ENCODE measurements at regions not wholly inside any gene's neighbourhood (a gene's known extent, or its start where the extent isn't known, plus 50 kb on each side); places are given as distances from the start of the nearest gene placed in this dataset.

DNA sequence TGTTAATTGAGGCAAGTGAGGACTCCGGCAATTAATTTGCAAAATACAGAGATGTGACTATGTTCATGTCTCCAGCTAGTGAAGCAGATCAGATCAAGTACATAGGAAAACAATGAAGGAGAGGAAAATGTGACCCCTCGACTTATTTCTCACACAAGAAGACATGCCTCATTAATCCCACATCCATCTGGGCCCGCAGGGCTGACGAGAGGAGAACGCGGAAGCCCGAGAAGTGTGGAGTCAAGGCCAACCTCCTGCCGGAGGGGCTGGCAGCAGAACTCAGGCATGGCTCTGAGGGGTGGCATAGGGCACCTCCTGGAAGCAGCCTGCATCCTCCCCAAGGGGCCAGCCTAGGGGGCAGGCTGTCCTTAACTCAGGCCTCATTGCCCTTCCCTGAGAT, 54.4 kb downstream of the ZNF503 start:
- DNase-seq (ENCODE audit: low spot score): no peak
- intact Hi-C loops (cut with DNase I): no loop called here

DNA sequence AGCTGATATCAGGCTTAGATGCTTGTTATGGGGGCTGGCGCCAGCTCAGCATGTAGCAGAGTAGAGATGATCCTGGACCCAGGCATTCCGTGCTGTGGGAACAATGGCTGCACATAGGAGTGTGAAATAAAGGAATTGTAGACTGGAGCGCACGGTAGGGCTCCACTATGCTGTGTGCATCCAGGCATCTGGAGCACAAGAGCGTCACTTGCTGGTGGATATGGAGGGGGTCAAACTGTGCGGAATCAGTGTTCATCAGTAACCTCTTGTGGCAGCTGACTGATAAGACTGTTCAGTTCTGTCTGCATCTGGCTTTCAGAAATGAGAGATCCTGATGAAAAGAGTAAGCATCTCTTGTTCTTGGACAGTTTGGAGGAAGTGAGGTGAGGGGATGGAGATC, 55.8 kb downstream of the ZNF503 start:
- DNase-seq (ENCODE audit: low spot score): no peak
- intact Hi-C loops (cut with DNase I): no loop called here

DNA sequence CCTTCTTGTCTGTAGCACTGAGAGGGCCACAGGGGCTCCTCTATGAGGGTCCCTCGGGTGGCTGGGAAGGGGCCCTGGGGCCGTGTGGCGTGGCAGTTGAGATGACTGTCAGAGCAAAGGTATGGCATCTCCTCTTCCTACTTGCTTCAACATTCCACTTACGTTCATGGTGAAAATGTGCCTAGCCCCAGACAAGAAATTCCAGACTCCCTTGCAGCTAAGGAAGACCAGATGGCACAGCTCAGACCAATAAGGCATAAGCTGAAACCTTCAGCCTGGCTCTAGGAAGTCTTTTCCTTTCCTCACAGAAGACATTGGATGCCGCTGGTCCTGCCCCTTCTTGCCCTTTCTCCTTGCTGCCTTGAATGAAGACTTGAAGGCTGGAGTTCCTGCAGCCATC, 57.4 kb downstream of the ZNF503 start:
- intact Hi-C loops (cut with DNase I): no loop called here

DNA sequence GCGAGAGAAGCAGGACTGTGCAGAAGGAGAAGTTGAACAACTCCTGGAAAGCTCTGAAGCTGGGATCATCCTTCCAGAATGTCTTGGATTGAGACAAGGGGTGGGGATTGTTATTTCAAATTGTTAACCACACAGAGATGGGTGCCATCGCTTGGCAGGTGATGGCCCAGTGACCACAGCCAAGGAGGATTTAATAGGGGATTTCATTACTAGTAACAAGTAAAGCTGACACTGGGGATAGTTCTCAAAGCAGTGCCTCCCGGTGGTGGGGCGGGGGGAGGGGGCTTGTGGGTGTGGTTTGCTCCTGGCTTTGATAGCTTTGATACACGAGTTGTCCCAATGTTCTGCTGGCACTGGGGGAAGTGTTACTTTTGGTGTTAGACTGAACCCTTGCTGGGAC, 59.2 kb downstream of the ZNF503 start:
- no peak for DNase-seq (ENCODE audit: low spot score)
- intact Hi-C loops (cut with DNase I): no loop called here

More for the DNA sequence above, 57.4 kb downstream of the ZNF503 start:
- no peak for DNase-seq (ENCODE audit: low spot score)

DNA sequence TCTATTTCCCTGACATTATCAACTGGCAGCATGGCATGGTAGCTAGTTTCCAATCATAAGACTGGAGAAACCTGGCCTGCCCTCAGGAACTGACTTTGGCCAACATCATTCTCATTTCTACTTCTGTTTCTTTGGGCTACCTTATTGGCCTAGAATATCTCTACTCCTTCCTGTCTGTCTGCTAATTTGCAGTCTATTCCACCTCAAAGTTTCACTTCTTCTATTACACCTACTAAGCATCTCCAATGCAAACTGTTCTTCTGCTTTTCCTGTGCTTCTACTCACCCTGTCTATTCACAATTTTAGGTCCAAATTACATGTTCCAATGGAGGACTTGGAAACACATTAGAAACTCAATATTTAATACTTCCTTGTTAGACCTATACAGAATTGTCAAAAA, 65.6 kb downstream of the ZNF503 start:
- intact Hi-C loops (cut with DNase I): no loop called here
- DNase-seq (ENCODE audit: low spot score): no peak

DNA sequence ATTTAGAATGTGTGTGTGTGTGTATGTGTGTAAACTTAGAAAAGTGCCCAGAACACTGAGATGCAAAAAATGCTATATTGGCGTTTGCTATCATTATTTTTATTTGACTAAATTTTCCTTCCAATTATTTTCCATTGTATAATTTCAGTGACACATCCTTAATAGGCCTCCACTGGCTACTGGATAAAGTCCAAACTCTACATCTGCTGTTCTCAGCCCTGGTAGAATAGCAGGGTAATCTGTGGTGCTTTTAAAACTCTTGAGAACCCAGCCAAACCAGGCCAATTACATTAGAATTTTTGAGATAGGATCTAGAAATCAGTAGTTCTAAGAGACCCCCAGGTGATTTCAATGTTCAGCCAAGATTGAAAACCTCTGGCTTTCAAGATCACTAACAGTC, 66.4 kb downstream of the ZNF503 start:
- DNase-seq (ENCODE audit: low spot score): no peak
- intact Hi-C loops (cut with DNase I): no loop called here

DNA sequence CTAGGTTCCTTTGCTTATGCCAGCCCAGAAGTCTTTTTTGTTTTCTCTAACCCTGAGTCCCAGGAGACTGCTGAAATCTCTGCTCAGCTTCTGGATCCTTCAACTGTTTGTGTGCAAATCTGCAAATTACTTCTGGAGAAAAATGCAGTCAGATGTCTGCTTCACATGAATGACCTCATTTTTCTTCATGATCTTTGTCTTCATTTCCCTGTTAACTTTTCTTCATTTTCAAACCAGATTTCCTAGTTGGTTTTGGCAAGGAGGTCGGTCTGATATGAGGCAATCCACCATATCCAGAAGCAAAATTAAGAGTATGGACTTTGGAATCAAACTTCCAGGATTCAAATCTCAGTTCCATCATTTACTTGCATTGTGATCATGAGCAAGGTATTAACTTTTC, 66.8 kb downstream of the ZNF503 start:
- no peak for DNase-seq (ENCODE audit: low spot score)
- intact Hi-C loops (cut with DNase I): no loop called here

DNA sequence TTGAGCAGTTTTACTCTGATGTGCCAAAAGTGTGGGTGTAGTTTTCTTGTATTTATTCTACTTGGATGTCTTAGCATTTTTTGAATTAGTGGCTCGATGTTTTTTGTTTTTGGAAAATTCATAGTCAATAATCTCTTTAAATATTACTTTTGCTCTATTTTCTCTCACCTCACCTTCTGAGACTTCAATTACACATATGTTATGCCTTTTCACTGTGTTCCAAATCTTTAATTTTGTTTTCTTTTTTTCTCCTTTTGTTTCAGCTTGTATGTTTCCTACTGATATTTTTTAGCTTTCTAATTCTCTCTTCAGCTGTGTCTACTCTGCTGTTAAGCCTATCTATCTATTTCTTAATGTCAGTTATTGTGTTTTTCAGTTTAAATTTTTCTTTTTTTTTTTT, 69.5 kb downstream of the ZNF503 start:
- intact Hi-C loops (cut with DNase I): no loop called here

DNA sequence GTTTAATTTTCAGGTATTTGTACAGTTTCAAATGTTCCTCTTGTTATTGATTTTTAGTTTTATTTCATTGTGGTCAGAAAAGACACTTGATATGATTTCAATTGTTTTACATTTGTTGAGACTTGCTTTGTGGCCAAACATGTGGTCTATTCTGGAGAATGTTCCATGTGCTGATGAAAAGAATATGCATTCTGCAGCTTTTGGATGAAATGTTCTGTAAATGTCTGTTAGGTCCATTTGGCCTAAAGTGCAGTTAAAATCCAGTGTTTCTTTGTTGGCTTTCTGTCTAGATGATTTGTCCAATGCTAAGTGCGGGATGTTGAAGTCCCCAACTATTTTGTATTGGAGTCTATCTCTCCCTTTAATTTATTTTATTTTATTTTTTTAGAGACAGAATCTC, 70.5 kb downstream of the ZNF503 start:
- intact Hi-C loops (cut with DNase I): no loop called here
- no peak for DNase-seq (ENCODE audit: low spot score)

More for the DNA sequence above, 69.5 kb downstream of the ZNF503 start:
- DNase-seq (ENCODE audit: low spot score): no peak

DNA sequence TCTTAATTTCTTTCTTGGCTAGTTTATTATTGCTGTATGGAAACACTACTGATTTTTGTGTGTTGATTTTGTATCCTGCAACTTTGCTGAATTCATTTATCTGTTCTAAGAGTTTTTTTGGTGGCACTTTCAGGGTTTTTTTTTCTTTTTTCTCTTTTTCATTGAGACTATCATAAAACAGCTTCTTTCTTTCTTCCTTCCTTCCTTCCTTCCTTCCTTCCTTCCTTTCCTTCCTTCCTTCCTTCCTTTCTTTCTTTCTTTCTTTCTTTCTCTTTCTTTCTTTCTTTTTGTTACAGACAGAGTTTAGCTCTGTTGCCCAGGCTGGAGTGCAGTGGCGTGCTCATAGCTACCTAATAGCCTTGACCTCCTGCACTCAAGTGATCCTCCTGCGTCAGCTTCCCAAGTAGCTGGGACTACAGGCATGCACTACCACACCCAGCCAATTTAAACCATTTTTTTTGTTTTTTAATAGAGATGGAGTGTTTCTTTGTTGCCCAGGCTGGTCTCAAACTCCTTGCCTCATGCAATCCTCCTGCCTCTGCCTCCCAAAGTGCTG, 72.3 kb downstream of the ZNF503 start:
- intact Hi-C loops (cut with DNase I): no loop called here
- no peak for DNase-seq (ENCODE audit: low spot score)

DNA sequence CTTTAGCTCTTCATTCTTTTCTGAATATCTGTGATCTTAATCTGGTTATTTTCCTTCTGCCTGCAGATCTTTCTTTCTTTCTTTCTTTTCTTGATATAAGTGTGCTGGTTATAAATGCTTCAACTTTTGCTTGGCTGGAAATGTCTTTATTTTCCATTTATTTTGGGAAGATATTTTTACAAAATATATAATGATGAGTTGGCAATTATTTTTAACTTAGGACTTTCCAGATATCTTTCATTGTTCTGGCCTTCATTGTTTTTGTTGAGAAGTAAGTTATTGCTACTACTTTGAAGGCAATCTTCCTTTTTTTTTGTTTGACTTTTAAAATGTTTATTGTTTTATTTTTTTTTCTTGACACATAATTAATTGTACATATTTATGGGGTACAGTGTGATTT, 75.3 kb downstream of the ZNF503 start:
- intact Hi-C loops (cut with DNase I): no loop called here
- DNase-seq (ENCODE audit: low spot score): no peak

DNA sequence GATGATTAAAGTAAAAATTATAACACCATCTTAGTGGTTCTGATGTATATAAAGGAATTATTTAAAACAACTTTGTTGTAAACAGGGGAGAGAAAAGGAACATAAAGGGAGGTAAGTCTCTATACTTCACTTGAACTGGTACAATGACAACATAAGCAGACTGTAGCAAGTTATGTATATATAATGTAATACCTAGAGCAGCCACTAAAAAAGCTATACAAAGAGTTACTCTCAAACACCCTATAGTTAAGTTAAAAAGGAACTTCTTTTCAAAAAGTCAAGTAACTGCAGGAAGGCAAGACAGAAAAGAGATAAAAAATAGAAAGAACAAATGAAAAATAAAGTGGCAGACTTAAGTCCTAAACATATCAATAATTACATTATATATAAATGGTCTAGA, 82.3 kb downstream of the ZNF503 start:
- no peak for DNase-seq (ENCODE audit: low spot score)
- intact Hi-C loops (cut with DNase I): no loop called here

DNA sequence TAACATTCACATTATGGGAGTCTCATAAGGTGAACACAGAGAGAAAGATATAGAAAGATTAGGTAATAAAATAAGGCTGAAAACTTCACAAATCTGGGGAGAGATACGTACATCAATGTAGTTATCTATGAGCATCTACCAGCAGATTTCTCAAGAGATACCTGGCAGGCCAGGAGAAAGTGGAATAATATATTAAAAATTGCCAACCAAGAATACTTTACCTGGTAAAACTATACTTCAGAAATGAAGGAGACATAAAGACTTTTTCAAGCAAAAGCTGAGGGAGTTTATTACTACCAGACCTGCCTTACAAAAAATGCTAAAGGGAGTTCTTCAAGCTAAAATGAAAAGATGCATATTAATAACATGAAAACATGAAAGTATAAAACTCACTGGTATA, 78.8 kb upstream of the COMTD1 start:
- intact Hi-C loops (cut with DNase I): no loop called here
- no peak for DNase-seq (ENCODE audit: low spot score)

DNA sequence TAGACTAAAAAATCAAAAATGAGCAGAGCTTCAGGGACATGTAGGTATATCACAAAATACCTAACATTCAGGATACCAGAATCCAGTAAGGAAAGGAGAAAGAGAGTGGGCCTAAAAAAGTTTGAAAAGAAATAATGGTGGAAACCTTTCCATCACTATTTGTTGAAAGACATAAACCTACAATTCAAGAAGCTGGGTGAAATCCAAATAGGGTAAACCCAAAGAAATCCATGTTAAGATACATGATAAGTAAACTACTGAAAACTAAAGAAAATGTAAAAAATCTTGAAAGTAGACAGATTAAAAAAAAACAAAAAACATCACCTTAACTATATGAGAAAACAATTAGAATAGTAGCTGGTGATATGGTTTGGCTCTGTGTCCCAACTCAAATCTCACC, 76.7 kb upstream of the COMTD1 start:
- no peak for DNase-seq (ENCODE audit: low spot score)
- intact Hi-C loops (cut with DNase I): no loop called here

DNA sequence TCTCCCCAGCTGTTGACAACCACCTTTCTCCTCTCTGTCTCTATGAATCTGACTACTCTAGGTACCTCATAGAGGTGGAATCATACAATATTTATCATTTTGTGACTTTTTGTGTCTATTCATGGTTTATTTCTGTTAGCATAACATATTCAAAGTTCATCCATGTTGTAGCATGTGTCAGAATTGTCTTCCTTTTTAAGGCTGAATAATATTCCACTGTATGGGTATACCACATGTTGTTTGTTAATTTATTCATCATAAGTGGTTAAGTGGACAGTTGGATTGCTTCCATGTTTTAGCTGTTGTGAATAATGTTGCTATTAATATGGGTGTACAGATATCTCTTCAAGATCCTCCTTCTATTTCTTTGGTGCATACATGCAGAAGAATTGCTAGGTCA, 69.9 kb upstream of the COMTD1 start:
- intact Hi-C loops (cut with DNase I): no loop called here
- no peak for DNase-seq (ENCODE audit: low spot score)

DNA sequence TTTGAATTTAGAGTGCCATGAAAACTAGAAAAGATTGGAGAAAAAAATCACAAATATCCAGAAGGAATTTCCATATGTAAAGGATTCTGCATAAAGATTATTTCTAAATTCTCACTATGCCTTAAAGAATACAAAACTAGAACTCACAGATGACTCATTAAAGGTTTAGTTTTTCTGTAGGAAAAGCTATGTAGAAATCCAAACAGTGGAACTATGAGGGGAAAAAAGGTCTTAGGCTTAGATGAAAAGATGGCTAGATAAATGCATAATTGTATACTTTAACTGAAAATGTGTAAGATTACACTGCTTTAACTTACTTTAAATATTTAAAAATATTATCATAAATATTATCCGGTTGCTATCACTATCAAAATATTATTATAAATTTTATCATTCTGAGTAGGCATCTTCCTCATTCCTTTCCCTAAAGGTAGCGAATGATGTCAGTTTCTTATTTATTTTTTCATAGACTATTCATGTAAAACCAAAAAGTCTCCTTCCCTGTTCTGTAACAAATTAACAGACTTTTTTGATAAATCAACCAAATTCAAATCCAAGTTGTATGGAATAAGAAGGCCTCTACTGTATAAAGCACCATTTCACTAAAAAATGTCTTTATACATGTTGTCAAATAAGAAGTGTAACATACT, 69.1 kb upstream of the COMTD1 start:
- intact Hi-C loops (cut with DNase I): no loop called here
- DNase-seq (ENCODE audit: low spot score): no peak

DNA sequence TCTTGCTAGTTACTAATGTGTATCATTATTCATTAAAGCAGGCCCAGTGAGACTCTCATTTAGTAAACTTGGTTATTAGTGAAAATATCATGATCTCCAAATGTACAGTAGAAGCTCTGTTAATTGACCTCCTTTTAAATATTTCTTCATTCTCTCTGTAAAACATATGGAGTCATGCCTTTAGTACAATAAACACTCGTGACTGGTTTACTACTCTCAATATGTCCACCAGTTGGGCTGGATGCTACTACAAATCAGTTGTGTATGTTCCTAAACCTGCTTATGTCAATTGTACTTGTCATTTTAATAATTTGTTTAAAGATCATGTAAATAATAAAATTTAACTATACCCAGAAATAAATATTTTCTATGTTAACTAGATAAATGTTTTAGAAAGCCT, 68.6 kb upstream of the COMTD1 start:
- no peak for DNase-seq (ENCODE audit: low spot score)
- intact Hi-C loops (cut with DNase I): no loop called here

DNA sequence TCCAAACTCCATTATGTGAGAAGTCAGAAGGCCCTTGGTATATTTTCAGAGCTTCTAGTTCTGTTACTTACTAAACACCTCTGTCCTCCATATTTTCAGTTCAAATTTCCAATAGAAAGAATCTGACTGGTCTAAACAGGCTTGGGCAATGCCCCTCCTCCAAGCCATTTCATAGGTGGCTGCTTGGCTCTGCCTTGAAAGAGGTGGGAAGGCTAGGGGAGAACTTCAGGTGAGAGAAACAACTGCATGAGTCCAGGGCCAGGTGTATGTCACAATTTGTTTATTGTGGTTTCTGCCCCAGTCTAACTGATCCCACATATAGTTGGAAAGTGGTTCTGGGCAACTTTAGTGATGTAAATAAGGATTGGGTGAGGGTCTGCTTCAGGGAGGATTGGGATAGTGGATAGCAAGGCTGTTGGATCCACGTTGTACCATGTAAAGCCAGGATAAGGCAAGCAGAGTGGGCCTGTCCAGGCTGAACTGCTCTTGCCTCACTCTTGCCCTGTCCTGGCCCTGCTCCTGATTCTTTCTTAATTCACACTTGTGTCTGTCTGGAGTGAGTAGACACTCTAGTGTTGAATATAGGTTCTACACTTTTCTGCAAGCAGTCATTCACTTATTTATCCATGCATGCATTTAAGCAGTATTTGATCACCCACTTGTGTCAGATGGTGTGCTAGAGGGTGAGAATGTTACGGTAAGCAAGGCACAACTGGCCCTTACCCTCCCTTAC, 67.5 kb upstream of the COMTD1 start:
- DNase-seq (ENCODE audit: low spot score): no peak
- intact Hi-C loops (cut with DNase I): no loop called here

DNA sequence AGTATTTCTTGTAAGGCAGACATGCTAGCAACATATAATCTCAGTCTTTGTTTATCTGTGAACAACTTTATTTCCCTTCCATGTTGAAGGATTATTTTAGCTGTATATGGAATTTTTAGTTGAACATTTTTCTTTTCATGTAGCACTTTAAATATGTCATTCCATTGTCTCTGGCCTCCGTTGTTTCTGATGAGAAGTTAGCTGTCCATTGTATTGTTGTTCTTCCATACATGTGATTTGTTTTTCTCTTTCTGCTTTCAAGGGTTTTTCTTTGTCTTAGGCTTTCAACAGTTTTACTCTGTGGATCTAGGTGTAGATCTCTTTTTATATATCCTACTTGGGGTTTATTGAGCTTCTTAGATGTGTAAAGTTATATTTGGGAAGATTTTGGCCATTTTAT, 66.3 kb upstream of the COMTD1 start:
- intact Hi-C loops (cut with DNase I): no loop called here

DNA sequence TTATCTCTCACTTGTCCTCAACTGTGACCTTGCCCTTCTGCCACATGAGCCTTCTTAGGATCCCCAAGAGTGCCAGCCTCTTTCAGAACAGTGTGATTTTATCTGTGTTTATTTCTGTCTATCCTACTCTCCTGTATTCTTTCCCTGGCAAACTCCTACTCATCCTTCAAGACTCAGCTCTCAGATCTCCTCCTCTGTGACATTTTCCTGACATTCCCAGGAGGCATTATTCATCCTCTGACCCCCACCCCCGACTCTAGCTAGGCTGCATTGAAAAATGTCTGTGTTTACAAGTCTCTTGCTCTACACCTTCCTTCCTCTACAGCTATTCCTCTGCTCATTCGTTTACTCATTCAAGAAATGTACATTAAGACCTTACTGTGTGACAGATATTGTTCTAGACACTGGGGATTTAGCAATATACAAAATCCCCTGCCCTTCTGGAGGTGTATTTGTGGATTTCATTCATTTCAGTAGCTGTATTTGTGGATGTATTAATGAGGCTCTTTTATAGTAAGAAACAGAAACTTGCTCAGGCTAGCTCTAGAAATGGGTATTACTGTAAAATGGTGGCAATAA, 61.4 kb upstream of the COMTD1 start:
- no peak for DNase-seq (ENCODE audit: low spot score)
- intact Hi-C loops (cut with DNase I): no loop called here

More for the DNA sequence above, 66.3 kb upstream of the COMTD1 start:
- DNase-seq (ENCODE audit: low spot score): no peak

DNA sequence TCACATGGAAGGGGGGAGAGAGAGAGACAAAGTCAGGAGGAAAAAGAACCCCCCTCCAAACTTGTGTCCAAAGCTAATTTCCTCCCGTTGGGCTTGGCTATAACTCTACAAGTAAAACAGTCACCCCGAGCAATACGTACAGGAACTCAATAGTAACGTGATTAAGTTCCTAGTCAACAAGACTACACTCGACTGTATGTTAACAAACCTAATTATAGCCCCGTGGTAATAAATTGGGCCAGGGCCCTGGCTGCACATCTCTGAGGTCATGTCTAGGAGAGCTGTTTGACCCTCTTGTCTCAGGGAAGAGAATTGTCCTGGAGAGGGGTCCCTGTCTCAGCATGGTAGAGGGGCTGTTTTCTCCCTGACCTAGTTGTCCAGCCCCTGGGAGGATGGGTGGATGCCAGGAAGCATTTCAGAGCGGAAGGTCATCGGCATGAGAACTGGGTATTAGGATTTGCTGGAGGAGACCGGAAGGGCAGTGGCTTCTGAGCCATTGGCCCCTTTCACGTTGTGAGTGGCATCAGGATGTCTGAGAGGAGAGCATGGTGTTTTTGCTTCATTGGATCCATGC, 60.2 kb upstream of the COMTD1 start:
- intact Hi-C loops (cut with DNase I): no loop called here
- DNase-seq (ENCODE audit: low spot score): no peak
